Hematopoietic multipotent progenitor cell (in vitro differentiated cells): ENCODE measurements at regions not wholly inside any gene's neighbourhood (a gene's known extent, or its start where the extent isn't known, plus 50 kb on each side); places are given as distances from the start of the nearest gene placed in this dataset.
A peak's percentile ranks its signal among the peaks of the same experiment; 100 is the strongest.

Experiments used
- DNase-seq, 3 donors: peaks; one replicate each; pipeline ENCODE4 v3.0.0-alpha.2; 2011 to 2015; ENCODE audit warnings: low read depth in 2 of 3, low spot score in 2 of 3

DNA sequence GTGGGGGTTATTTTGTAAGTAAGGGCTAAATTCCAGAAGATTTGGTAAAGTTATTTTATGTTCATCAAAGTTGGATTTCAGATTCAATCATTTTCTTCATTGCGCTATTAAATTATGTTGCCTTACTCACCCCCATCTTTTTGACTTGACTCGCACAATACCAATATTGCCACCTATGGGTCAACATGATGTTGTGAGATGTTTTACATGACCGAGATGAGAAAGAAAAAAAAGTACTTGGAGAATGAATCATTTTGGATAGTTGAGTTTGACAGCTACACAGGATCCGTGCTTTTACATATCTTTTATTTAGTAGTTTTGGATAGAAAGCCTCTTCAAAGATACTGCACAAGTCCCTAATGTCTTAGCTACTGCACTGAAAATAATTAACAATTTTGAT is 224.2 kb upstream of the EMCN start:
- DNase-seq, result peak in 2 of 3 donors; percentile 18 to 61

DNA sequence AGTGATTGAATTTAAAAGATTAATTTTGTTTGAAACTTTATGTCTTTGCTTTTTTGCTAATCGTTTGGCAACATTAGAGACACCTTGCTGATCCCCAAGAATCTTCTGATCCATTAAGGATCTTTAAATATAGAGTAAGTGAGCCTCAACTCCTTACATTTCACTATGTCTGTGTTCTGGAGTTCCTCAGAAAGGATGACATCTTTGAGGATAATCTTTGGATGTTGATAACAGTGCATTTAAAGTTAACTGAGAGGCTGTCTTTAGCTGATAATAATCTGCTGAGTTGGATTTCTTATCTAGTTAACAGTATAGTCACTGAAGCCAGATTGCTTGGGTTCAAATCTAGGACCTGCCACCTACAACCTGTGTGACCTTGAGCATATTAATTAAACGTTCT is 221.6 kb upstream of the EMCN start:
- no peak for DNase-seq

DNA sequence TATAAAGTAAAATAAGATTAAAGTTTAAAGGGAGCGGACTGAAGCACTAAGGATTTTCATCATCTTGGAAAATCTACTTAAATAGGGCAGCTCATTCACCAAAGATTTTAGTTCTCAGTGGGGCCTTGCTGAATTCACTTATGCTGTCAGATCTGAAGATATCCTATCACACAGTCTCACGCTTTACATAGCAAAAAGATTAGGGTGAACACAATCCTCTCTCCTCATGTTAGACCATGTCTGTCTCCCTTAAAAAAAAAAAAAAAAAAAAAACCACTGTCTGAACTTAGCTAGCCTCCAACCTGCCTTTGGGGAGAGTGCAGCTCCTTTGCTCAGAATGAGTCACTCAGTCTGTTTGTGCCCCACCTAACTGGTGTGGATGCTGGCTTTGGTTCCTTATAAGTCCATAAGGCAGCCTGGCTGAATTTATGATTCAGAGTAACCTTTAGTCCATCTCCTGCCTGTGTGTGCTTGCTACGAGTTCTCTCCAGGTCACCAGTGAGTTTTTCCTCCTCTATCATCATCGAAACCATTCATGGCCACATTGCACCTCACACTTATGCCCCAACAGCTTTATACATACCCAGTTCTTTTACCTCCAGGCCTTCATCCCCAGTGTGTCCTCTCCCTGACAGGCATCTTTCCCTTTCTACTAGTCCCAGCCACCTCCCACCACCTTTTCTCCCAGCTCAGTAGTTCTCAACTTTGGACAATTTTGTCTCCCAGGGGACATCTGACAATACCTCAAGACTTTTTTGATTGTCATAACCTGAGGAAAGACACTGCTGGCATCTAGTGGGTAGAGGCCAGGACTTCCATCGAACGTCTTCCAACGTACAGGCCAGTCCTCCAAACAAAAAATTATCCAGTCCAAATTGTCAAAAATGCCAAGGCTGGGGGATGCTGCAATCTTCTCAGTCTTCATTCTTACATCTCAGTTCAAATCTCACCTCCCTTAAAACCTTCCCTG is 220.7 kb upstream of the EMCN start:
- peak in 2 of 3 donors; percentile 7 to 20 for DNase-seq

DNA sequence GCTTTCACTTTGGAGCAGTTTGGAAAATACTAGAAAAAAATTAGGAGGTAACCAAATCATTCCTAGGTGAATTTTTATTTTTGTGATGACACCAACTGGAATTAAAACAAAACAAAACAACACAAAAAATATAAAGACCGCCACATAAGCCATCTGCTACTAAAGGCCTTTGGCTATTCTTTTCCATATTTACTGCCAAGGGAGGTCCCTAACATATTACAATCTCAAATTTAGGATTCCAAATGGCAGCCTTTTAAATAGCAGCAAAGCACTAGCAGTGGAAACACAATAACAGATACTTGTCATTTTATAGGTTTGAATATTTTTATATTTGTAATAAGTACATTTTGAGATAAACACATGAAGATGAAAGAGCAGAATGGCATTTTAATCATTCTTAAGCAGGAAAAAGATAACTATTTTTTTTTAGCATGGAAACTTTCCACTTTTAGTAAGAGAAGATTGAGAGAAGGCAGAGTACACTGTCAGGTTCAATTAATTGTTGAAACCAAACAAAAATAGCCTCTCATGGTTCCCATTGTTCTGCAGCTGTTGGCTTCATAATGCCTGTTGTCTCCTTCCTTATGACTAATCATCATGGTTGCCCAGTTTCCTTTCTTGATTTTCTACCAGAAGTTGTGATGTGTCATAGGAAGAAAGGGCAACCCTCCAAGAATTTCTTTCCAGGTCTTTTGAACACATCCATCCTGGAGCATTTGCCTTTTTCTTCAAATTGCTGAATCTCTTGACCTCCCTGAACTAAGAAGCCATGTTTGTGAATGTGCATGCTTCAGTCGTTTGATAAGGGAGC is 219.0 kb upstream of the EMCN start:
- no peak for DNase-seq

DNA sequence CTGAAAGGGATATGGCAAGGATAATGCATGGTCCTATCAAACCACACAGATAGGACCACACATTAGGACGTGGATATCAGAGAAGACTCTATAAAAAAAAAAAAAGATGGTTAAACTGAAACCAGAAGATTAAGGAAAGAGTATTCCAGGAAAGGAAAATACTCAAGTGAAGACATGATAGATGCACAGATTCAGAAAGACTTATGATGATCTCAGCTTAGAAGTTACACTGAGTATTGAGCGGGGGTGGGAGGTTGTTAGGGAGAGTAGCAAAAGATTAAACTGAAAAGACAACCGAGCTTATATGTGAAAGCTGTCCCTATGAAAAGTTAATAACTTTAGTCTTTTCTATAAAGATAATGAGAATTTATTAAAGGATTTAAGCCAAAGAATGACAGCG is 211.0 kb upstream of the EMCN start:
- no peak for DNase-seq

GRCh38 chr4:100722866-100723459 is 205.1 kb upstream of the EMCN start:
- no peak for DNase-seq

- no peak for DNase-seq
These were observed 204.3 kb upstream of the EMCN start for GRCh38 chr4:100722133-100722532.

DNA sequence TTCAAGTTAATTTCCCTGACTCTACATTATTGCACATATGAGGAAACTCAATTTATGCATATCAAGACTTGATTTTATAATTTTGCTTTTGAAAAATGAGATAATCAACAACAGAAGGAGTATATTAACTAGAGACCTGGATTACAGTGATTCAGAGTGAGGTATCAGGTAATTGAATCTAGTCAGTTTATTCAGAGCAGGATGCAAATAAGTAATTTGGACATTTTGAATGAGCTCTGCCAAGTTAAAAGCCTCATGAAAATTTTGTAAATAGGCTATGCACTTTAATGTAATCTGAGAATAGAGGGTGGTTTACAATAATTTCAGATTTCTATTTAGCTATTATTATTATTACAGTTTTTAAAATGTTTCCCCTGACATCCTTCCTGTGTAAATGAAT is 203.7 kb upstream of the EMCN start:
- no peak for DNase-seq

DNA sequence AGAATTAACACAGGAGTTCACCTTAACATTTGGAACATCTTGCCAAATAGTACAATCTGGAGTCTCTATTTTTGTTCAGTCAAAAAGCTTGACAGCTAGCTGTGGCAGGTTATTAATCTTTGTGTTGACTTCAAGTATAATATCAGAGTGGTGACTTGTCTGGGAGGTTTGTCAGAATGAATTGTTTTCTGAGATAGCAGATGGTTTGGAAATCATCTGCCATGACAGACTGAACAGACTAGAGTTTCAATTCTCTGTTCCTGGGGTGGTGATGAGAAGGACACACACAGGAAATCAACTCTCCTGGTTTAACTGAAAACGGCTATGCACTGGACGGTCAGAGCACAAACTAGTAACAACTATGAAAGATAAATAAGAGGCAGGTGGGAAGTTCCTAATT is 203.3 kb upstream of the EMCN start:
- DNase-seq, result no peak

GRCh38 chr4:100716416-100716815 is 198.6 kb upstream of the EMCN start:
- DNase-seq, result no peak

GRCh38 chr4:100708776-100709175 is 191.0 kb upstream of the EMCN start:
- DNase-seq, result no peak

GRCh38 chr4:100707786-100708185 is 190.0 kb upstream of the EMCN start:
- DNase-seq, result no peak

DNA sequence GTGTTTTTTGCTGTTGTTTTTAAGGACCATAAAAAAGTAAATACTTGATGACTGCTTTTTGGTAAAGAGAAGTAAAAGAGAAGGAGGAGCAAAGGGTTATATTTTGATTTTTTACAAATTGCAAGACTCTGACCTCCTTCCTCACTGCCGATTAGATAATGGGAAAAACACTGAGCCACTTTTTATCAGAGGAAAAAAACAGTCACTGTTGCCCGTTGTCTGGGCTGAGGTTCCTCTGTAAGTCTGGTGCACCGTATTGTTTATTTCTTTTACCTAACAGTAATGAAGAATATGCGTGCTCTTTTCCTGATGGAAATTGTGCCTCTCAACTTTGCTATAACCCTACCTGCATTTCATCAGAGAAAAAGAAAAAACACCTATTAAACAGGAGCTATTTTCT is 178.7 kb upstream of the EMCN start:
- no peak for DNase-seq

DNA sequence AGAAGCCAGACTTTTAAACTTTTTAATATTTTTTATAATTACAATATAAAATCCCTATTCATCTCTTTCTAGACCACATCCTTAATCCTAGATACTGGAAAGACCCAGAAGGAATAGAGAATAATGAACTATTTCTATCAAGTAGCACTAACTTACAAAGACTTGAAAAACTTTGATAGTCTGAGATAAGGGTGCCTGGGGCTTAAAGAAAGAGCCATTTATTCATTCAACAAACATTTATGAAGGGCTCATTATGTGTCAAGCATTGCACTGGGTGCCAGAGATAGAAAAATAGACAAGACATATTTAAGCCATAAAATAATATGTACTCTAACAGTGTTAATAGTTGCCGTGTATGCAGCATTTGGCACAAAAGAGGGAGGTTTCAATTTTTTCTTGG is 178.0 kb upstream of the EMCN start:
- DNase-seq, result no peak

- no peak for DNase-seq
These were observed 177.3 kb upstream of the EMCN start for GRCh38 chr4:100695039-100695654.

DNA sequence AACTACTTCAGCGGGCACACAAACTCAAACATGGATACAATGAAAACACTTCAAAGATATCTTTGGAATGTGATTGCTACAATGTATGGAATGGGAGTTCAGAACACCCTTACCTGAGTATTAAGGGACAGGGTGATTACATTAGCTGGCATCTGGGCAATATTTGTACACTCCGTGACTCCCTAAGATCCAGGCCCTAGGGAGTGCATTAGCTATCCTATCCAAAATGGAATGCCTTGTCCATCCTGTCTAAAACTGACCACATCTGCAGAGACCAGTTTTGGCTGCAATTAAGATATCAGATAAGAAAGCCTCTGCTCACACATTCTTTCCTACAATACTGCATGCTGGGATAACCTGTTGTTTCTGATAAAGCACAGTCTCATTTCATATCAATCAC is 176.6 kb upstream of the EMCN start:
- no peak for DNase-seq

DNA sequence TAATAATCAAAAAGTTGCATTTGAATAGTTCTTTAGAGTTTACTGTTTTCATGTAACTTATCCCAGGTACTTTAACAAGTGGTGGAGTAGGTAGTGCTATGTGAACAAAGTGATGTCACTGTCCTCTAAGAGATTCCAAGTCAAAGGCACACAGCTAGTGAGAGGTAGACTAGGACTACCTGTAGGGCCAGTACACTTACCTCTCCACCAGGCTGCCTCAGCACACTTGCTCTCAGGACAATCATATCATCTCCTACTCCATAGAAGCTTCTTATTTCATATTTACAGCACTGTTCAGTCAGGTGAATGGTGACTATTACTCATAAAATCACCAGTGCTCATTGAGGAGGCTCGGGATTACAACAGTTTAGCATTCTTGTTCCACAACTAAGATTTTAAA is 173.0 kb upstream of the EMCN start:
- no peak for DNase-seq

DNA sequence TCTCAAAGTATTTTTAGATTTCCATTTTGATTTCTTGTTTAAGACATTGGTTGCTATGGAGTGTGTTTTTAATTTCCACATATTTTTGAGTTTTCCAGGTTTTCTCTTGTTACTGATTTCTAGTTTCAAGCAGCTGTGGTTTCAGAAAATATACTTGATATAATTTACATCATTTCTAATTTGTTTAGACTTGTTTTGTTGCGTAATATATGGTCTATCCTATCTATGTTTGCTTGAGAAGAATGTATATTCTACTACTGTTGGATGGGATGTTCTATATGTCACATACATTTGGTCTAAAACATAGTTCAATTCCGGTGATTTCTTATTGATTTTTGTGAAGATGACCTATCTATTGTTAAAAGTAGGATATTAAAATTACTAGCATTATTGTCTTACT is 170.5 kb upstream of the EMCN start:
- no peak for DNase-seq

DNA sequence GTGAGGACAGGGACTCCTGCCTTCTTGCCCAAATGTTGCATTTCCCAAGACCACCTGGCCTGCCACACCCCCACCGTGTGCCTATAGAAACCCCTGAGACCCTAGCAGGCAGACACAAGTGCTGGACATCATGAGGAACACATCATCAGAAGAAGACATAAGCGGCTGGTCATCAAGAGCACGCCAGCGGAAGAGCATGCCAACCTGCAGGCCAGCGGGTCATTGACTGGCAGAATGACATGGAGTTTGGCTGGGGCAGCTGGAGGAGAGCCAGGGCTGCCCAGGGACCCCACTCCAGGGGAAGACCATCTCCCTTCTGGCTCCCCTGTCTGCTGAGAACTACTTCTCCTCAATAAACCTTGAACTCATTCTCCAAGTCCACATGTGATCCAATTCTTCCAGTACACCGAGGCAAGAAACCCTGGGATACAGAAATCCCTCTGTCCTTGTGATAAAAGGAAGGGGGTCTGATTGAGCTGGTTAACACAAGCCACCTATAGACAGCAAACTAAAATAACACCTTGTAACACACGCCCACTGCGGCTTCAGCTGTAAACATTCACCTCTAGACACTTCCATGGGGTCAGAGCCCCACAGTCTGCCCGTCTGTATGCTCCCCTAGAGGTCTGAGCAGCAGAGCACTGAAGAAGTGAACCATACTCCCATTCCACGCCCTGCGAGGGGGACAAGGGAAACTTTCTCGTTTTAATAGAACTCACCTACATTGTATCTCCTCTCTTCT is 164.8 kb upstream of the EMCN start:
- no peak for DNase-seq

- no peak for DNase-seq
These were observed 163.5 kb upstream of the EMCN start for GRCh38 chr4:100681289-100681688.
